ENCODE measurements at regions not wholly inside any gene's neighbourhood (a gene's known extent, or its start where the extent isn't known, plus 50 kb on each side); places are given as distances from the start of the nearest gene placed in this dataset.

DNA sequence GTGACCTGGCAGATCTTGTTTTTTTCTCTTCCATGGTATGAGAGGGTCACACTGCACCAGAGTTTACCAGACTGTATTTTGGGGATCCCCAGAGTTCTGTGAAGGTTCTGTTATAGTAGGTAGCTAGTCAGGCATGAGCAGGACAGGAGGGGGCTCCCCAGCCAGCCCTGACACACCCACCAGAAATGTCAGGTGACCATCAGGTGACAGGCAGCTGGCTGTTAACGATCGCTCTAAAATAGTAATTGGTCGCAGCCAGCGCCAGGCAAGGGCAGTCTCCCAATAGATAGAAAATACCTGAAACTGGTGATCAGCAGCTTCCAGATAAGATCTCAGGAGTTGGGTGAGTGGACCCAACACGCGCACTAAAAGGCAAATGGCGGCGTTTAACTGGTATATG lies 264.9 kb downstream of the RHOU start (continued):
- TF ChIP-seq, protein P1, sequence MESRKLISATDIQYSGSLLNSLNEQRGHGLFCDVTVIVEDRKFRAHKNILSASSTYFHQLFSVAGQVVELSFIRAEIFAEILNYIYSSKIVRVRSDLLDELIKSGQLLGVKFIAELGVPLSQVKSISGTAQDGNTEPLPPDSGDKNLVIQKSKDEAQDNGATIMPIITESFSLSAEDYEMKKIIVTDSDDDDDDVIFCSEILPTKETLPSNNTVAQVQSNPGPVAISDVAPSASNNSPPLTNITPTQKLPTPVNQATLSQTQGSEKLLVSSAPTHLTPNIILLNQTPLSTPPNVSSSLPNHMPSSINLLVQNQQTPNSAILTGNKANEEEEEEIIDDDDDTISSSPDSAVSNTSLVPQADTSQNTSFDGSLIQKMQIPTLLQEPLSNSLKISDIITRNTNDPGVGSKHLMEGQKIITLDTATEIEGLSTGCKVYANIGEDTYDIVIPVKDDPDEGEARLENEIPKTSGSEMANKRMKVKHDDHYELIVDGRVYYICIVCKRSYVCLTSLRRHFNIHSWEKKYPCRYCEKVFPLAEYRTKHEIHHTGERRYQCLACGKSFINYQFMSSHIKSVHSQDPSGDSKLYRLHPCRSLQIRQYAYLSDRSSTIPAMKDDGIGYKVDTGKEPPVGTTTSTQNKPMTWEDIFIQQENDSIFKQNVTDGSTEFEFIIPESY (IDR thresholded peaks at IDR 0.05) = no peak

DNA sequence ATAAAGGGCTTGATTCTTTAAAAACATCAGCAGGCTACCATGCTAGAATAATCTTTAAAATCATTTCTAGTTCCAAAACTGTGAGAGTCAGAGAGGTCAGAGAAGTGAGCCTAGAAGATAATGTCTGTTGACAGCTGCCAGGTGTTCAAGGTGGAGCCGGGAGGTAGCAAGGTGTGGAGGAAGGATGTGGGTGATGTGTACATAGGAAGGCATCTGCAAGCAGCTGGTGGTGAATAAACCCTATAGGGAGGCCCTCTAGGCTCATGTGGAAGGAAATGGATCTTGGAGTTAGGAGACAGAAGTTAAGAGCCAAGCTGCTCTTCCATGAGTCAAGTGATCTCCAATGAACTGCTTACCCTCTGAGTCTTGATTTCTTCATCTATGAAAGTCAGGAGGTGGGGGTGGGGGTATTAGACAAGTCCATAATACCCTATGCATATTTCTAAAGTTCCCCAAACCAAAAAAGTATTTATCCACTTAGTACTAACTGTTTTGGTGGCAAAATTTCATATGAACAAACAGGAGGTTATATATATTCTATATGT lies 266.3 kb downstream of the RHOU start:
- Histone ChIP-seq H3K36me3 (ENCODE audit: control insufficient read depth in 4 of 4, insufficient read depth in 3 of 4, low read depth in 1 of 4, low read length in 3 of 4) (no peaks in the 10 kb centered on the region), H3K27me3 (ENCODE audit: control insufficient read depth in 4 of 4, insufficient read depth in 4 of 4, low read length in 3 of 4) (no peaks in the 10 kb centered on the region), H3K4me3 (ENCODE audit: low read depth in 1 of 3, low read length in 3 of 3) (no peak overlapping the region), H3K4me1 (ENCODE audit: control insufficient read depth in 4 of 4, insufficient read depth in 4 of 4, low read length in 3 of 4) (no peaks in the 10 kb centered on the region), H3K9ac (ENCODE audit: low read depth in 1 of 2, low read length in 2 of 2) (no peak overlapping the region), H3K27ac (ENCODE audit: low read depth in 1 of 2, low read length in 2 of 2) (no peak overlapping the region), H3K9me3 (ENCODE audit: control insufficient read depth in 4 of 4, low read length in 3 of 4) (no peaks in the 10 kb centered on the region)
- 68% methylated on average over 1 of the region's 1 CpG for WGBS
- TF ChIP-seq RAD21 (IDR thresholded peaks at IDR 0.05) = no peak
- TF ChIP-seq, protein P2, sequence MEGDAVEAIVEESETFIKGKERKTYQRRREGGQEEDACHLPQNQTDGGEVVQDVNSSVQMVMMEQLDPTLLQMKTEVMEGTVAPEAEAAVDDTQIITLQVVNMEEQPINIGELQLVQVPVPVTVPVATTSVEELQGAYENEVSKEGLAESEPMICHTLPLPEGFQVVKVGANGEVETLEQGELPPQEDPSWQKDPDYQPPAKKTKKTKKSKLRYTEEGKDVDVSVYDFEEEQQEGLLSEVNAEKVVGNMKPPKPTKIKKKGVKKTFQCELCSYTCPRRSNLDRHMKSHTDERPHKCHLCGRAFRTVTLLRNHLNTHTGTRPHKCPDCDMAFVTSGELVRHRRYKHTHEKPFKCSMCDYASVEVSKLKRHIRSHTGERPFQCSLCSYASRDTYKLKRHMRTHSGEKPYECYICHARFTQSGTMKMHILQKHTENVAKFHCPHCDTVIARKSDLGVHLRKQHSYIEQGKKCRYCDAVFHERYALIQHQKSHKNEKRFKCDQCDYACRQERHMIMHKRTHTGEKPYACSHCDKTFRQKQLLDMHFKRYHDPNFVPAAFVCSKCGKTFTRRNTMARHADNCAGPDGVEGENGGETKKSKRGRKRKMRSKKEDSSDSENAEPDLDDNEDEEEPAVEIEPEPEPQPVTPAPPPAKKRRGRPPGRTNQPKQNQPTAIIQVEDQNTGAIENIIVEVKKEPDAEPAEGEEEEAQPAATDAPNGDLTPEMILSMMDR (IDR thresholded peaks at IDR 0.05; ENCODE audit: low read depth, low read length, missing input control) = no peak
- DNase-seq (ENCODE audit: low spot score) = no peak

DNA sequence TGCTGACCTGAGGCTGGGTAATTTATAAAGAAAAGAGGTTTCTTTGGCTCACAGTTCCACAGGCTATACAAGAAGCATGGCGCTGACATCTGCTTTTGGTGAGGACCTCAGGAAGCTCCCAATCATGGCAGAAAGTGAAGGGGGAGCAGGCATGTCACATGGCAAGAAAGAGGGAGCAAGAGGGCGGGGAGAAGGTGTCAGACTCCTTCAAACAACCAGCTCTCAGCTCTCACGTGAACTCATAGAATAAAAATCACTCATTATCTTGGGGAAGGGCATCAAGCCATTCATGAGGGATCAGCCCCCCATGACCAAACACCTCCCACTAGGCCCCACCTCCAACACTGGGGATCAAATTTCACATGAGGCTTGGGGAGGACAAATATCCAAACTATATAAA lies 266.8 kb downstream of the RHOU start:
- no peak for DNase-seq (ENCODE audit: low spot score)
- WGBS = 98% methylated on average over 3 of the region's 3 CpGs
- Histone ChIP-seq H3K4me1 (ENCODE audit: control insufficient read depth in 4 of 4, insufficient read depth in 4 of 4, low read length in 3 of 4) (no peaks in the 10 kb centered on the region), H3K27me3 (ENCODE audit: control insufficient read depth in 4 of 4, insufficient read depth in 4 of 4, low read length in 3 of 4) (no peaks in the 10 kb centered on the region), H3K36me3 (ENCODE audit: control insufficient read depth in 4 of 4, insufficient read depth in 3 of 4, low read depth in 1 of 4, low read length in 3 of 4) (no peaks in the 10 kb centered on the region), H3K27ac (ENCODE audit: low read depth in 1 of 2, low read length in 2 of 2) (no peak overlapping the region), H3K9ac (ENCODE audit: low read depth in 1 of 2, low read length in 2 of 2) (no peak overlapping the region), H3K9me3 (ENCODE audit: control insufficient read depth in 4 of 4, low read length in 3 of 4) (no peaks in the 10 kb centered on the region), H3K4me3 (ENCODE audit: low read depth in 1 of 3, low read length in 3 of 3) (no peak overlapping the region)
- TF ChIP-seq HNF4A (conservative IDR thresholded peaks at IDR 0.05) (no peak), EGR1 (IDR thresholded peaks at IDR 0.05; ENCODE audit: low read depth in 2 of 2) (no peak), FOXA1 (IDR thresholded peaks at IDR 0.05) (no peak), NR2F2 (IDR thresholded peaks at IDR 0.05) (no peak), HNF4G (IDR thresholded peaks at IDR 0.05) (no peak), GABPA (IDR thresholded peaks at IDR 0.05 in 1 of 2, conservative IDR thresholded peaks at IDR 0.05 in 1 of 2) (no peak), TAF1 (conservative IDR thresholded peaks at IDR 0.05) (no peak), FOXA2 (IDR thresholded peaks at IDR 0.05) (no peak)
- TF ChIP-seq, protein P3, sequence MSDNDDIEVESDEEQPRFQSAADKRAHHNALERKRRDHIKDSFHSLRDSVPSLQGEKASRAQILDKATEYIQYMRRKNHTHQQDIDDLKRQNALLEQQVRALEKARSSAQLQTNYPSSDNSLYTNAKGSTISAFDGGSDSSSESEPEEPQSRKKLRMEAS (IDR thresholded peaks at IDR 0.05) = no peak
- TF ChIP-seq, protein P2 (IDR thresholded peaks at IDR 0.05; ENCODE audit: low read depth, low read length, missing input control) = no peak
- TF ChIP-seq, protein P4, sequence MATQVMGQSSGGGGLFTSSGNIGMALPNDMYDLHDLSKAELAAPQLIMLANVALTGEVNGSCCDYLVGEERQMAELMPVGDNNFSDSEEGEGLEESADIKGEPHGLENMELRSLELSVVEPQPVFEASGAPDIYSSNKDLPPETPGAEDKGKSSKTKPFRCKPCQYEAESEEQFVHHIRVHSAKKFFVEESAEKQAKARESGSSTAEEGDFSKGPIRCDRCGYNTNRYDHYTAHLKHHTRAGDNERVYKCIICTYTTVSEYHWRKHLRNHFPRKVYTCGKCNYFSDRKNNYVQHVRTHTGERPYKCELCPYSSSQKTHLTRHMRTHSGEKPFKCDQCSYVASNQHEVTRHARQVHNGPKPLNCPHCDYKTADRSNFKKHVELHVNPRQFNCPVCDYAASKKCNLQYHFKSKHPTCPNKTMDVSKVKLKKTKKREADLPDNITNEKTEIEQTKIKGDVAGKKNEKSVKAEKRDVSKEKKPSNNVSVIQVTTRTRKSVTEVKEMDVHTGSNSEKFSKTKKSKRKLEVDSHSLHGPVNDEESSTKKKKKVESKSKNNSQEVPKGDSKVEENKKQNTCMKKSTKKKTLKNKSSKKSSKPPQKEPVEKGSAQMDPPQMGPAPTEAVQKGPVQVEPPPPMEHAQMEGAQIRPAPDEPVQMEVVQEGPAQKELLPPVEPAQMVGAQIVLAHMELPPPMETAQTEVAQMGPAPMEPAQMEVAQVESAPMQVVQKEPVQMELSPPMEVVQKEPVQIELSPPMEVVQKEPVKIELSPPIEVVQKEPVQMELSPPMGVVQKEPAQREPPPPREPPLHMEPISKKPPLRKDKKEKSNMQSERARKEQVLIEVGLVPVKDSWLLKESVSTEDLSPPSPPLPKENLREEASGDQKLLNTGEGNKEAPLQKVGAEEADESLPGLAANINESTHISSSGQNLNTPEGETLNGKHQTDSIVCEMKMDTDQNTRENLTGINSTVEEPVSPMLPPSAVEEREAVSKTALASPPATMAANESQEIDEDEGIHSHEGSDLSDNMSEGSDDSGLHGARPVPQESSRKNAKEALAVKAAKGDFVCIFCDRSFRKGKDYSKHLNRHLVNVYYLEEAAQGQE (IDR thresholded peaks at IDR 0.05) = no peak
- TF ChIP-seq, protein P1 (IDR thresholded peaks at IDR 0.05) = no peak

Measured in liver (tissue), 8 donors.